Activated T-helper 17 cell treated with anti-CD3 and anti-CD28 coated beads, Interleukin-2, amount 50 U/mL, for 72 hours (primary cell): ENCODE measurements at regions not wholly inside any gene's neighbourhood (a gene's known extent, or its start where the extent isn't known, plus 50 kb on each side); places are given as distances from the start of the nearest gene placed in this dataset.
"Not testable (repeated sequence)": the region's sequence is repeated elsewhere in the genome, so short reads cannot be mapped to it uniquely, and the experiment has no call there.

ENCODE experiments used
- ATAC-seq: fragments of 150-1000 bp; cut with Tn5 transposase; replicated peaks from 2 replicates; pipeline ENCODE4 v1.10.0; 2021; ENCODE audit warnings: mild to moderate bottlenecking, moderate library complexity
- H3K27ac Mint-ChIP-seq: one replicate; pipeline ENCODE4 v1.8.0; 2022; ENCODE audit warnings: mixed read lengths
- H3K27me3 Mint-ChIP-seq: one replicate; pipeline ENCODE4 v1.8.0; 2022; ENCODE audit warnings: mixed read lengths
- H3K36me3 Mint-ChIP-seq: one replicate; pipeline ENCODE4 v1.8.0; 2022; ENCODE audit warnings: low read depth, mild to moderate bottlenecking, mixed read lengths
- H3K4me1 Mint-ChIP-seq: one replicate; pipeline ENCODE4 v1.8.0; 2022; ENCODE audit warnings: mixed read lengths
- H3K4me3 Mint-ChIP-seq: one replicate; pipeline ENCODE4 v1.8.0; 2022; ENCODE audit warnings: mild to moderate bottlenecking, mixed read lengths
- H3K9me3 Mint-ChIP-seq: one replicate; pipeline ENCODE4 v1.8.0; 2022; ENCODE audit warnings: mixed read lengths

DNA sequence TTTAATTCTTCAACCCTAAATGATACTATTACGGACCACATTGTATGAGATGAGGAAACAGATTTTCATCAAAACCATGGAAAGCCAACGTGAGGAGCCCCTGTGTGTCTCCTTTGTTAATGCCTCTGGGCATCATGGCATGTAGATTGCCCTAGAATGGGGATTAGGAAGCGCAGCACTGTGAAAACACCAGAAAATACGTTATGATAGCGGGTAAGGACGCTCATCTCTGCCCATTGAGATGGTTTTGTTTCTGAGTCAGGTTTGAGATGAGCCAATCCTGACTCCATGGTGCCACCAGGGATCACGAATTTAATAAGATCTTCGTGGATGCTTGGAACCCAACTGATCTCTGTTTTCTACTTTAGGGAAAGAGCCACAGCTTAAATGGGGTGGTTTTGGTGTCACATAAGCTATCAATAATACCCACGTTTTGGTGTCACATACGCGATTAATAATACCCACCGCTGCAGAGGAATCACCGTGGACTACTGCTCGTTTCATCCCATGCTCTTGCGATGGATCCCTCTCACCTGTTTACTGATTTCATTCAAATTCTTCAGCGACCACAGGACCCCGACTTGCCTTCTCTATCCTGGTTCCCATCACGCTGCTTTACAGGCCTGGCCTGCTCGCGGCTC is 137.3 kb downstream of the FOXD4L6 start:
- H3K27ac Mint-ChIP-seq, H3K4me1 Mint-ChIP-seq: not testable (repeated sequence)

DNA sequence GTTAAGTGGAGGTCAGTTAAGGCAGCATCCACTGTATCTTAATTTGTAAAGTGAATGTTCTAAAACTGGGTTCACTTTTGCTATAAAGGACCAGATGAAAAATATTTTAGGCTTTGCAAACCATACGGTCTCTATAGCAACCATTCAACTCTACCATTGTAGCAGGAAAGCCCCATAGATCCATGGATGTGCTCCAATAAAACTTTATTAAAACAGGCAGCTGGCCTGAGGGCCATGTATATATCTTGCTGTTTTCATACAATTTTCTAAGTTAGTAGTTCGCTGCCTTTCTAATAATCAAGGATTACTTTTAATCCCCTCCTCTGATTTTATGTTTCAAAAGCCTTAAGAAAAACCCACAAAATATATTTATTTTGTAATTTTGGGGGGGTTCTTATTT is 142.1 kb downstream of the FOXD4L6 start:
- not testable (repeated sequence) for H3K27me3 Mint-ChIP-seq, H3K9me3 Mint-ChIP-seq, ATAC-seq, H3K27ac Mint-ChIP-seq, H3K4me3 Mint-ChIP-seq, H3K36me3 Mint-ChIP-seq, H3K4me1 Mint-ChIP-seq

More for the DNA sequence above, 137.3 kb downstream of the FOXD4L6 start:
- peaks cover 26% of the 10 kb centered on the region for H3K36me3 Mint-ChIP-seq
- not testable (repeated sequence) for H3K27me3 Mint-ChIP-seq, H3K4me3 Mint-ChIP-seq, ATAC-seq, H3K9me3 Mint-ChIP-seq

DNA sequence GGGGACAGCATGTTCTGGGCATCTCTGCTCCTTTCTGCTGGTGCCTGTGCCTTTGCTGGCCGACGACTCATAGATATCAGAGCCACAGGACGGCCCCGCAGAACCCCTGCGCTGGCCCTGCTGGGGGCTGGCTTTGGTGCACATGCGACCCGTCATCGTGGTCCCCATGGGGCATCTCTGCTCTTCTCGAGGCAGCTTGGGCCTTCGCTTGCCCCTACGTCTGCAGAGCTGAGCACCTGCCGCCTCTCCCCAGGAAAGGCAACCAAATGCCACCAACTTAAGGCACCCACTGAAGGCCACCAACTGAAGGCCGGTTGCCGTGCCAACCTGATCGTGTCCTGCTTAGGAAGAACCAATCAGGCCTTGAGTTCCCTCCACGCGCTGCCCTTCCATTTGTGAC is 153.1 kb downstream of the FOXD4L6 start:
- H3K27me3 Mint-ChIP-seq, H3K9me3 Mint-ChIP-seq, H3K36me3 Mint-ChIP-seq, H3K4me1 Mint-ChIP-seq, H3K27ac Mint-ChIP-seq, H3K4me3 Mint-ChIP-seq, ATAC-seq: not testable (repeated sequence)

DNA sequence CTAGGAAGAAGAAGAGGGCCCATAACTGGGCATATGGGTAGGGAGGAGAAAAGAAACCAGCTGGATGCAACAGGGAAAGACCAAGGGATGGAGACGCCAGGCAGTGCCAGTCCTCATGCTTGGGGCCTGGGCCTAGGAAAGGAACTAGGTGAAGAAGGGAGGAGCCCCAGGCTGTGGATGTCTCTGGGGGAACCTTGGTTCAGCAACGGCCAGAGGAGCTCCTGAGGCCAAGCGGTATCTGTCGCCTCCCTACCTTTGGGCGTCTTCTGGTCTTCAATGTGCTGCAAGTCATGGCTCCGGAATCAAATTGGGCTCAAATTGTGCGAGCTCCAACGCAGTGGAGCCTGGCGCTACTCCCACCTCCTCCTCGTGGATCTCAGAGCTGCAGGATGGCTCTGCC is 153.6 kb downstream of the FOXD4L6 start:
- not testable (repeated sequence) for H3K27ac Mint-ChIP-seq, H3K27me3 Mint-ChIP-seq, ATAC-seq, H3K36me3 Mint-ChIP-seq, H3K9me3 Mint-ChIP-seq, H3K4me1 Mint-ChIP-seq, H3K4me3 Mint-ChIP-seq

DNA sequence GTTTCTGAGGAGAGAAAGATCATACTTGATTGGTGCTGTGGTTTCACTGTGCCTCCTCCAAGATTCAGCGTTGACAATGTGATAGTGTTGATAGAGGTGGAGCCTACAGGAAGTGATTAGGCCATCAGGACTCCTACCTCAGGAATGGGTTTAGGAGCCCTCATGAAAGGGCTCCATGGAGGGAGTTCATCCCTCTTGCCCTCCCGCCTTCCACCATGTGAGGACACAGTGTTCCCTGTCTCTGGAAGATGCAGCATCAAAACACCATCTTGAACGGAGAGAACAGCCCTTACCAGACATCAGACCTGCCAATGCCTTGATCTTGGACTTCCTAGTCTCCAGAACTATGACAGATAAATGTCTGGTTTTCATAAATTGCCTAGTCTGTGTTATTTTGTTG is 156.7 kb downstream of the FOXD4L6 start:
- H3K27ac Mint-ChIP-seq, ATAC-seq, H3K4me1 Mint-ChIP-seq, H3K9me3 Mint-ChIP-seq, H3K27me3 Mint-ChIP-seq, H3K4me3 Mint-ChIP-seq, H3K36me3 Mint-ChIP-seq: not testable (repeated sequence)

DNA sequence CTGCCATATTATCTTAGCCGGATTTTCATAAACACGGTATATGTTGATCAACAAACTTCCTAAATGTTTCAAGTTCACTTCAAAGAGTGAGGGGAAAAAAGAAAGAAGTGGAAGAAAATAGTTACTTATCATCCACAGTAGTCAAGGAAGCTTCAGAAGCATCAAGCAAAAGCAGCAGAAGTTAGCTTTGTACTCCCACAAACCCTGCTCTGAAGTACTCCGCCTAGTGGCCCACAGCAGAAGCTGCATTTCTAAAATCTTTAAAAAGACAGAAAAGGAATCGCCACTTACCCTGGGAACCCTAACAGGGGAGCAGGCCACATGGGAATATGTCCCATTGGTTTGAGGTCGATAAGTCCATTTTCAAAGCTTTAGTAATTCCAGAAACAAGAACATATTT is 158.1 kb downstream of the FOXD4L6 start:
- ATAC-seq, H3K27me3 Mint-ChIP-seq, H3K4me1 Mint-ChIP-seq: not testable (repeated sequence)

DNA sequence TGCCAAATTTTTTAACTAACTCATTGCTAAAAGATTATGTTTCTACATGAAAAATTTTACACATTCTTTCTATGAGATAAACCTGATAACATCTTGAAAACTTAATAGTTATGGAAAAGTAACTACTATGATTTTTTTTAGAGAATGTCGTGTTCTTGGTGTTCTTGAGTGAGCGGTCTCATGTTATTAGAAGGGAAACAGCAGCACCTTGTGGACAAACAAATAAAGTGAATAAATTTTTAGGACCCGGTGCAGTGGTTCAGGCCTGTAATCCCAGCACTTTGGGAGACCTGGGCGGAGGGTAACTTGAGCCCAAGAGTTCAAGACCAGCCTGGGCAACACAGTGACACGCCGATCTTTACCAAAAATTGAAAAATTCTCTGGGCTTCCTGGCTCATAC is 166.0 kb downstream of the FOXD4L6 start:
- H3K9me3 Mint-ChIP-seq, H3K4me3 Mint-ChIP-seq, H3K4me1 Mint-ChIP-seq, H3K36me3 Mint-ChIP-seq, H3K27me3 Mint-ChIP-seq, H3K27ac Mint-ChIP-seq, ATAC-seq: not testable (repeated sequence)

More for the DNA sequence above, 158.1 kb downstream of the FOXD4L6 start:
- H3K27ac Mint-ChIP-seq, H3K9me3 Mint-ChIP-seq, H3K4me3 Mint-ChIP-seq, H3K36me3 Mint-ChIP-seq: not testable (repeated sequence)

DNA sequence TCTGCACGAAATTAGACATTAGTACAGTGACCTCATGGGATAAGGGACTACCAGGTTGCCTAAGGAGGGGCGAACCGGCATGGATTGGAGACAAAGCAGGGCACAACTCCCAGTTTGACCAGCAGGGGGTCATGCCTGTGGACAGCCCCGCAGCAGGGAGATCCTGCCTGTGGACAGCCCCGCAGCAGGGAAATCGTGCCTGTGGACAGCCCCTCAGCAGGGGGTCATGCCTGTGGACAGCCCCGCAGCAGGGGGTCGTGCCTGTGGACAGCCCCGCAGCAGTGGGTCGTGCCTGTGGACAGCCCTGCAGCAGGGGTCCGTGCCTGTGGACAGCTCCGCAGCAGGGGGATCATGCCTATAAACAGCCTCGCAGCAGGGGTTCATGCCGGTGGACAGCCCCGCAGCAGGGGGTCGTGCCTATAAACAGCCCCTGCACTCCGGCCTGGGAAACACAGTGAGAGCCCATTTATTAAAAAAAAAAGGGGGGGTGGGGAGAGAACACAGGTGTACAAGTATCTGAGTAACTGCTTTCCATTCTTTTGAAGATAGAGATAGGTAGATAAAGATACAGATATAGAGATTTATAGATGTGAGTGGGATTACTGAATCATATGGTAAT is 176.5 kb downstream of the FOXD4L6 start:
- H3K4me1 Mint-ChIP-seq, H3K27me3 Mint-ChIP-seq, ATAC-seq, H3K27ac Mint-ChIP-seq, H3K4me3 Mint-ChIP-seq: not testable (repeated sequence)
- H3K9me3 Mint-ChIP-seq, result peaks cover 16% of the 10 kb centered on the region
- H3K36me3 Mint-ChIP-seq, result peaks cover 24% of the 10 kb centered on the region

DNA sequence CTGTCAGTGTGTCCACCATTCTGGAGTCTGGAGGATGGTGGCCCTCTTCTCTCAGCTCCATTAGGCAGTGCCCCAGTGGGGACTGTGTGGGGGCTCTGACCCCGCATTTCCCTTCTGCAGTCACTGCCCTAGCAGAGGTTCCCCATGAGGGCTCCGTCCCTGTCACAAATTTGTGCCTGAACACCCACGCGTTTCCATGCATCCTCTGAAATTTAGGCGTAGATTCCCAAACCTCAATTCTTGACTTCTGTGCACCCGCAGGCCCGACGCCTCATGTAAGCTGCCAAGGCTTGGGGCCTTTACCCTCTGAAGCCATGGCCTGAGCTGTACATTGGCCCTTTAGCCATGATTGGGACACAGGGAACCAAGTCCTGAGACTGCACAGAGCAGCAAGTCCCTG is 182.3 kb downstream of the FOXD4L6 start:
- H3K4me3 Mint-ChIP-seq, H3K27me3 Mint-ChIP-seq, H3K4me1 Mint-ChIP-seq: not testable (repeated sequence)

DNA sequence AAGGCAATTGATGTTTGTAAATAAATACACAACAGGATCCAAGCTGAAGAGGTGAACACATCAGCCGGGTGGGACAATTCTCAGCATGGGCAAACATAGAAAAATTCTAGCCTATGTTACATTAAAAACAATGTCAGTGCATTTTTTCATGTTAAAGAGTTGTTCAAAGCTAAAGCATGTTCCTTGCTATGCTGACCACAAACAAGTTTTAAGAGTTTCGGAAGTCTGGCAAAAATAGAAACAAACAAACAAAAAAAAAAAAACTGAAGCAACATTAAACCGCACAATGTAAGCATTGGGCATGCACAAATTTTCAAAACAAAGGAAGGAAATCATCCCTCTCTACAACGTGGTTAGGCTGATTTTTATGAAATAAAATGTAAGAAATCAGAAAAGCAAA is 185.8 kb downstream of the FOXD4L6 start:
- H3K9me3 Mint-ChIP-seq, result peaks cover 23% of the 10 kb centered on the region
- H3K27me3 Mint-ChIP-seq, H3K27ac Mint-ChIP-seq, H3K36me3 Mint-ChIP-seq, H3K4me3 Mint-ChIP-seq, H3K4me1 Mint-ChIP-seq, ATAC-seq: not testable (repeated sequence)

More for the DNA sequence above, 182.3 kb downstream of the FOXD4L6 start:
- Mint-ChIP-seq H3K36me3 (peaks cover 14% of the 10 kb centered on the region), H3K9me3 (peaks cover 14% of the 10 kb centered on the region)
- H3K27ac Mint-ChIP-seq, ATAC-seq: not testable (repeated sequence)

DNA sequence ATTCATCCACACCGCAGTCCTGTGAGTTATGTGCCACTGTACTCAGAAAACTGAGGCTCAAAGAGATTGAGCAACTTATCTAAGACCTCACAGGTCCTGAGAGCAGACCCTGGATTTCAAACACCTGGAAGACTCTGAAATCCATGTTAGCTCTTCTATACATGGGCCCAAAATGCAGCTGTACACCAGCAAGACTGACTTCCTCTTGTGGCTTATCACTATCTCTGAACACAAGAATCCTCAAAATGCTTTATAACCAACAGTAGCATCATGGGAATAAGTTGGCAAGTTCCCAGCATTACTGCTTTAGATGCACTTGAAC is 188.6 kb downstream of the FOXD4L6 start:
- peaks cover 18% of the 10 kb centered on the region for H3K9me3 Mint-ChIP-seq
- not testable (repeated sequence) for H3K4me1 Mint-ChIP-seq, H3K4me3 Mint-ChIP-seq, ATAC-seq, H3K36me3 Mint-ChIP-seq, H3K27me3 Mint-ChIP-seq, H3K27ac Mint-ChIP-seq

DNA sequence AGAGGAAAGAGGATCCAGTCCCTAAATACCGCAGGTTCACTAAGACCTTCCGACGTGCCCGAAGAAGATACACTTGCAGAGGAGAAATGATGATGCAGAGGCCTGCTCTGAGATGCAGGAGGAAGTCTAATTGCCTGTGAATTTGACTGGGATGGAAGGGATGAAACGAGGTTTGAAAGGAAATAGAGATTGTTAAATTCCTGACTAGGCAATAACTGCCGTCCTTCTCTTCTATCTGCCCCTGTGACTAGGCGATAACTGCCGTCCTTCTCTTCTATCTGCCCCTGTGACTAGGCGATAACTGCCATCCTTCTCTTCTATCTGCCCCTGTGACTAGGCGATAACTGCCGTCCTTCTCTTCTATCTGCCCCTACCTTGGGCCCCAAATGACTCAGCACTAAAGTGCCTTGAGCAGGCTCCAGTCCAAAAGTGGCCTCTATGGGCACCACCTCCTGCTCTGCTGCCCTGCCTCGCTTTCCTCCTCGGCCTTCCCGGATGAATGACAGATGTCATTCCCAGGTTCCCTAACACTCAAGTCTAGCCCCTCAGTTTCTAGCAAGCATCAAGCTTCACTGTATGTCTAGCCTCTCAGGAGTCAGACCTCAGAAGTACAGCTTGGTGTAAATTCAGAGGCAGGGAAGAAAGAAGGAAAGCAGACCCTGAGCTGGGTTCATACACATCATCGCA is 189.1 kb downstream of the FOXD4L6 start:
- not testable (repeated sequence) for H3K27ac Mint-ChIP-seq, H3K27me3 Mint-ChIP-seq, ATAC-seq, H3K4me1 Mint-ChIP-seq, H3K36me3 Mint-ChIP-seq, H3K4me3 Mint-ChIP-seq
- H3K9me3 Mint-ChIP-seq, result peaks cover 18% of the 10 kb centered on the region

DNA sequence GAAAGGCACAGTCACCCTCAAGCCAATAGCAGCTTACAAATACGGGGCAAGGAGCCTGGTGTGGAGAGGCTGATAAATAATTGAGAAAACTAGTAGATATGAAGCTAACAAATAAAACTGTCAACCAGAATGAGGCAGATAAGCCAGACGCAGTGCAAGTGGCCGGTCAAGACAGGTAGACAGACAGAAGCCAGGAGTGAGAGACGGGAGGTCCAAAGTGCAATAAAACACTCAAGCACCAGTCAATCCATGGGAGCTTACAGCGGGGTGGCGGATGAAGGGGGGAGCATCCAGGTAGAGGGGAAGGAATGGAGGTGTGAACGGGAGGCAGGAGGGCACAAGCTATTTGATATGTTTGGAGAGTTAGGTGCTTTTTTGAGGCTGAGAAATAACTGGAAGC is 193.1 kb downstream of the FOXD4L6 start:
- Mint-ChIP-seq H3K27me3 (no peaks in the 10 kb centered on the region), H3K4me3 (no peak overlapping the region), H3K27ac (no peak overlapping the region), H3K4me1 (no peaks in the 10 kb centered on the region), H3K36me3 (no peaks in the 10 kb centered on the region), H3K9me3 (peaks cover 13% of the 10 kb centered on the region)
- ATAC-seq, result no peak

DNA sequence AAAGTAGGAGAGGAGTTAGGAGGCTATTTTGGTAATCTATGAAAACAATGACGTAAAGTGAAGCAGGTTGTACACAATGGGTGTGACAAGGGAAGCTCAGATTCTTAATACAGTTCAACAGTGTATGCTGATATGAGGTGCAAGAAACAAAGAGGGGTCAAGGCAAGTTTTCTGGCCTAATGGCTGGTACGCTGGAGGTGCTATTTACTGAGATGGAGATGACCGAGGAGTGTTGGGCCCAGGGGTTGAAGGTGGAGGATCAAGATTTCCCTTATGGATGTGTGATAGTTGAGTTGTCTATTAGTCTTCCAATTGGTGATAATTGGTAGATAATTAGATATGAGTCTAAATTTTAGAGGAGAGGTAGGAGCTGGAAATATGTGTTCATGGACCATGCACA is 194.0 kb downstream of the FOXD4L6 start:
- ATAC-seq, H3K27ac Mint-ChIP-seq, H3K36me3 Mint-ChIP-seq, H3K4me3 Mint-ChIP-seq, H3K27me3 Mint-ChIP-seq, H3K4me1 Mint-ChIP-seq: not testable (repeated sequence)
- H3K9me3 Mint-ChIP-seq, result peaks cover 12% of the 10 kb centered on the region

DNA sequence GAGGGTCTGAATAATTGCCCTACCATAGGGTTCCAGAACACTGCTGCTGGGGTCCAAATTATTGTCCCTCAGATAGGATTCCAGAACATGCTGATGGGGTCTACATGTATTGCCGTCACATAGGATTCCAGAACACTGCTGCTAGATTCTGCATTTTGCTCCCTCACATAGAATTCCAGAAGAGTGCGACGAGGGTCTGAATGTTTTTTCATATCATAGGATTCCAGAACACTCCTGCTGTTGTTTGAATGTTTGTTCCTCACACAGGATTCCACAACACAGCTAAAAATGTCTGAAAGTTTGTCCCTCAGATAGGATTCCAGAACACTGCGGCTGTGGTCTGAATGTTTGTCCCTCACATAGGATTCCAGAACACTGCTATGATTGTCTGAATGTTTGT is 198.1 kb downstream of the FOXD4L6 start:
- not testable (repeated sequence) for H3K36me3 Mint-ChIP-seq, H3K27me3 Mint-ChIP-seq, H3K4me1 Mint-ChIP-seq, ATAC-seq, H3K4me3 Mint-ChIP-seq, H3K27ac Mint-ChIP-seq
- peaks cover 27% of the 10 kb centered on the region for H3K9me3 Mint-ChIP-seq
